ENCODE measurements at regions not wholly inside any gene's neighbourhood (a gene's known extent, or its start where the extent isn't known, plus 50 kb on each side); places are given as distances from the start of the nearest gene placed in this dataset.

GRCh38 chr7:135800560-135800959, 51.9 kb upstream of the FAM180A start:
- Histone ChIP-seq H3K27me3 (no peaks in the 10 kb centered on the region), H3K4me1 (peaks cover 0 to 9% (median 7%) of the 10 kb centered on the region in 4 donors)

GRCh38 chr7:135799881-135800280, 51.3 kb upstream of the FAM180A start:
- no peak for DNase-seq
- Histone ChIP-seq H3K27me3 (no peaks in the 10 kb centered on the region), H3K9me3 (no peaks in the 10 kb centered on the region), H3K27ac (no peak overlapping the region), H3K4me1 (peaks cover 0 to 9% (median 7%) of the 10 kb centered on the region in 4 donors), H3K4me3 (no peak overlapping the region), H3K36me3 (no peaks in the 10 kb centered on the region)
- TF ChIP-seq POLR2AphosphoS5 (IDR thresholded peaks at IDR 0.05) (no peak), CTCF (IDR thresholded peaks at IDR 0.05) (no peak), POLR2A (IDR thresholded peaks at IDR 0.05) (no peak), EP300 (IDR thresholded peaks at IDR 0.05) (no peak)
- 78 to 81% methylated on average over 3 of the region's 3 CpGs for WGBS, 2 donors
- no peak for ATAC-seq (ENCODE audit: low FRiP score in 2 of 2)

More at GRCh38 chr7:135800560-135800959, 51.9 kb upstream of the FAM180A start:
- H3K9me3 ChIP-seq, result no peaks in the 10 kb centered on the region
- H3K4me3 ChIP-seq, result no peak overlapping the region
- ATAC-seq (ENCODE audit: low FRiP score in 2 of 2), result no peak
- no peaks in the 10 kb centered on the region for H3K36me3 ChIP-seq
- WGBS, 2 donors, result 55 to 73% methylated on average over 10 of the region's 10 CpGs
- TF ChIP-seq EP300 (IDR thresholded peaks at IDR 0.05), result no peak
- no peak for TF ChIP-seq POLR2A (IDR thresholded peaks at IDR 0.05)
- TF ChIP-seq POLR2AphosphoS5 (IDR thresholded peaks at IDR 0.05), result no peak
- no peak for TF ChIP-seq CTCF (IDR thresholded peaks at IDR 0.05)
- DNase-seq, result no peak
- H3K27ac ChIP-seq, result no peak overlapping the region
